Dendritic cell treated with granulocyte-macrophage colony-stimulating factor and Interleukin-4, amounts not matched to agents 40 ng/mL and 50 ng/mL, for 4 days (primary cell): ENCODE measurements at regions not wholly inside any gene's neighbourhood (a gene's known extent, or its start where the extent isn't known, plus 50 kb on each side); places are given as distances from the start of the nearest gene placed in this dataset.

Experiments
- H3K27ac Mint-ChIP-seq: one replicate; pipeline ENCODE4 v1.8.0; 2022; ENCODE audit warnings: mild to moderate bottlenecking, mixed read lengths
- H3K27me3 Mint-ChIP-seq: one replicate; pipeline ENCODE4 v1.8.0; 2022; ENCODE audit warnings: mild to moderate bottlenecking, mixed read lengths
- H3K36me3 Mint-ChIP-seq: one replicate; pipeline ENCODE4 v1.8.0; 2022; ENCODE audit warnings: low read depth, mixed read lengths
- H3K4me1 Mint-ChIP-seq: one replicate; pipeline ENCODE4 v1.8.0; 2022; ENCODE audit warnings: low read depth, mixed read lengths
- H3K4me3 Mint-ChIP-seq: one replicate; pipeline ENCODE4 v1.8.0; 2022; ENCODE audit warnings: mild to moderate bottlenecking, moderate library complexity, mixed read lengths
- H3K9me3 Mint-ChIP-seq: one replicate; pipeline ENCODE4 v1.8.0; 2022; ENCODE audit warnings: mixed read lengths
- intact Hi-C: fragments of 100-400 bp; cut with micrococcal nuclease; formaldehyde crosslinking; loops from one replicate; pipeline ENCODE4 v1.15.0; 2022

DNA sequence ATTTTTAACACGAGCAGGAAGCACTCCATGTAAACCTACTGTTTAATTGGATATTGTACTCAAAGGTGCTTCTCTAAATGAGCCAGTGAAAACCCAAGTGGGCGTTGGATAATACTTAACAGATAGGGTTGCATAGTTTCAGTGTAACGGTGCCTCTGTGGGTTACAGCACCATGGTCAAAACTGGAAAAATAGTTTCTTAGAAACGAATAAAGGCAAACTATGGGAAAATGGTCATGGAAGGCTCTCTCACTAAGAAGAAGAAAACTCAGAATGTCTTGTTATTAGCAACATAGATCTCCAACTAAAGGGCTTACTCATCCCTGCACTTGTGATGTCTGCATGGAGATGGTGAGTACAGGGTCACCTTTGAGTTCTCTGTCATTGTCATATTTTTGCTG lies 59.1 kb upstream of the NEDD9 start:
- intact Hi-C loops, result no loop called here

DNA sequence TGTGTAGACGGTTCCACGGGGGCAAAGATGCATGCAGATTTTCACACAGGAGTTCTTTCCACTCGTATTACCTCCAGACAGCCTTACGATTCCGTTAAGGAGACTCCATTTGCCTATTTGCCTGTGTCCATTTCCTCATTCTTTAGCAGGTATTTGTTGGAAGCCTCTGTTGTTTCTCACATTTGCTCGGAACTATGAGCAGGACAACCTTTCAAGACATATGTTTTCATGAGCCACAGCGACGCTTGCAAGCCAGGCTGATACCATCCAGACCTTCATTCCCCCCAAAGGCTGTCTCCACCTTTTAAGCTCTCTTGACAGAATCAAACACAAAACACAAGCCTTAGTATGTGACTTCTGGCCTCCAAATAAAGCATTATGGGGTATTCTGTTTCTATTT lies 57.6 kb upstream of the NEDD9 start:
- no peak overlapping the region for H3K27ac Mint-ChIP-seq
- intact Hi-C loops, result no loop called here
- H3K27me3 Mint-ChIP-seq, result no peaks in the 10 kb centered on the region
- peaks cover 10% of the 10 kb centered on the region for H3K4me1 Mint-ChIP-seq
- H3K4me3 Mint-ChIP-seq, result no peak overlapping the region
- H3K9me3 Mint-ChIP-seq, result peaks cover 32% of the 10 kb centered on the region
- H3K36me3 Mint-ChIP-seq, result no peaks in the 10 kb centered on the region

More for the DNA sequence above, 59.1 kb upstream of the NEDD9 start:
- H3K27me3 Mint-ChIP-seq, result no peaks in the 10 kb centered on the region
- H3K4me1 Mint-ChIP-seq, result peaks cover 10% of the 10 kb centered on the region
- no peak overlapping the region for H3K4me3 Mint-ChIP-seq
- H3K27ac Mint-ChIP-seq, result no peak overlapping the region
- peaks cover 10% of the 10 kb centered on the region for H3K36me3 Mint-ChIP-seq
- peaks cover 33% of the 10 kb centered on the region for H3K9me3 Mint-ChIP-seq

DNA sequence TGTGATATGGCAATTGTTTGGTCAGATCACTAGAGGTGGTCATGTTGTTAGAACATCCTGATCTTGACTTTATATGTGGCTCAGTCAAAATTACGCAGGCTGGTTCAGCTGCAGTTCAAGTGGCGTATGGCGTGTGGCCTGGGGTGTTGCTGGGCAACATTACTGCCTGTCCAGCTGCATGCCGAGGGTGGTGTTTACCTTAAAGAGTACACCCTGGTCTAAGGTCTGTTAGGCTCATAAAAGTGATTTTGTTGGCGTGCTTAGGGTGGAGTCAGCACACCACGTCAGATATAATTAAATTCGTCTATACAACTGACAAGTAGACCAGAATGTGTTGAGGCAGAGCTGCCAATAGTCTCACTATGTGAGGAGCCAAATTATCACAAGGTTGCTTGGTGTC lies 55.6 kb upstream of the NEDD9 start:
- Mint-ChIP-seq H3K9me3 (peaks cover 20% of the 10 kb centered on the region), H3K27me3 (no peaks in the 10 kb centered on the region), H3K4me3 (no peak overlapping the region), H3K27ac (no peak overlapping the region), H3K4me1 (no peaks in the 10 kb centered on the region), H3K36me3 (no peaks in the 10 kb centered on the region)
- intact Hi-C loops, result no loop called here

DNA sequence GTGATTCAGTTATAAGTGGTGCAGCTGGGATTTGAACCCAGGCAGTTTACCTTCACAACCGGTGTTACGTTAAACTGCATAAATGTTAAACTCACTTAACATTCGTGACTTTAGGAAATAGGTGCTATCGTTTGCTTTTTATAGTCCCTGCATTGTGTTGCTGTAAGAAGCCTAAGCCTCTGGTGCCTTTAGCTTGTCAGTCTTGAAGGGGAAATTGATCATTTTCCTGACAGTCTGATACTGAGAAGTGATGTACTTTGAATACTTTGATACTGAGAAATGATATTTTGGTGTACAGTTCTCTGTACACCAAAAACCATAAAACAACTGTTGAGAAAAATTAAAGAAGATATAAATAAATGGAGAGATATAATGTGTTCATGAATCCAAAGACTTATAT lies 52.5 kb upstream of the NEDD9 start:
- no peaks in the 10 kb centered on the region for H3K4me1 Mint-ChIP-seq
- intact Hi-C loops, result no loop called here
- H3K4me3 Mint-ChIP-seq, result no peak overlapping the region
- no peak overlapping the region for H3K27ac Mint-ChIP-seq
- peaks cover 20% of the 10 kb centered on the region for H3K9me3 Mint-ChIP-seq
- no peaks in the 10 kb centered on the region for H3K27me3 Mint-ChIP-seq
- H3K36me3 Mint-ChIP-seq, result no peaks in the 10 kb centered on the region

DNA sequence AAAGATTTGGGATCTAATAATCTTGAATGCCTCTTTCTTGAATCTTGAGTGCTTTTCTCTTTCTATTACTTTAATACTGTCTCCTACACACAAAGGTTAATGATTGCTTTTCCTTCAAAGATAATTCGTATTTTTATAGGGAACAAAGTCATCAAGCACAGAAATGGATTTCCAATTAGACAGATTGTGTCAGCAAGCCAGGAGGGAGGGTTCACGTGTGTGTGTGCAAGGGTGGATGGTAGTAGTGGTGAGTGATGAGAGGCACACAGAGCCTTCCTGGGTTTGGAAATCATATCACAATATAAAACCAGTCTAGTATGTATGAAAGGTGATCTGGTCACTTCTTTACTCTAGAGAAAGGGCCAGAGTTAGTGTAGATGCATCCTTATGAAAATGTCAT lies 51.2 kb upstream of the NEDD9 start:
- Mint-ChIP-seq H3K27ac (no peak overlapping the region), H3K27me3 (peaks cover under 1% of the 10 kb centered on the region), H3K9me3 (peaks cover 20% of the 10 kb centered on the region), H3K4me1 (peaks cover 1% of the 10 kb centered on the region), H3K36me3 (no peaks in the 10 kb centered on the region), H3K4me3 (no peak overlapping the region)
- intact Hi-C loops, result no loop called here

DNA sequence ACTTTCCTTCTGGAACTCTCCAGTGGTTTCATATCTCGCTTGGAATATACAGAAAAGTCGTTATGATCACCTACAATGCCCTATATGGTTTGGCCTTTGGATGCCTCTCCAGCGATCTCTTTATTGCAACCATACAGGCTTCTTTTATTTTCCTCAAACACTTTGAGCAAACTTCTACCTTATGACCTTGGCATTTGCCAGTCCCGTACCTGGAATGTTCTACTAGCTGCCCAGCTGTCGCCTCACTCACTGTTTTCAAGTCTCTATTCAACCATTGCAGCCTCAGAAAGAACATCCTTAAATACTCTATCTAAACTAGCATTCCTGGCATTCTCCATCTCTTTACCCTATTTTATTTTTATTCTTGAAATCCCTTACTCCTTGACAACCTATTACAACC lies 50.4 kb upstream of the NEDD9 start:
- intact Hi-C loops, result no loop called here
- Mint-ChIP-seq H3K9me3 (peaks cover 20% of the 10 kb centered on the region), H3K36me3 (no peaks in the 10 kb centered on the region), H3K4me3 (no peak overlapping the region), H3K4me1 (peaks cover 9% of the 10 kb centered on the region), H3K27me3 (peaks cover 7% of the 10 kb centered on the region), H3K27ac (no peak overlapping the region)
